ENCODE measurements at regions not wholly inside any gene's neighbourhood (a gene's known extent, or its start where the extent isn't known, plus 50 kb on each side); places are given as distances from the start of the nearest gene placed in this dataset.
A peak's percentile ranks its signal among the peaks of the same experiment; 100 is the strongest.

DNA sequence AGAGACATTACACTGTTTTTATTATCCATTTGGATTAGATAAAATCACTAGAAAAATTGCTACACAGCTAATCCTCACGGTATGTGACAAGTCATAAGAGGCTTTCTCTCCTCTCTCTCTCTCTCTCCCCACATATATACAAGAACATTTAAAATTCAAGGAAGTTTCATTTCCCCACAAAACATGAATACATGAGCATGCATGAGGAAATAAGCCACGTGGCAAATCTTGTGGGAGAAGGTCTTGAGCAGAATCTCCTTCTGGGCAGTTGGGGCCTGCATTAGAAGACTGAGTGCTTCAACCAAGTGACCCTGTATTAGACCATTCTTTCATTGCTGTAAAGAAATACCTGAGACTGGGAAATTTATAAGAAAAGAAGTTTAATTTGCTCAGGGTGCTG, 1313.1 kb downstream of the MRPL39 start:
- DNase-seq: no peak

DNA sequence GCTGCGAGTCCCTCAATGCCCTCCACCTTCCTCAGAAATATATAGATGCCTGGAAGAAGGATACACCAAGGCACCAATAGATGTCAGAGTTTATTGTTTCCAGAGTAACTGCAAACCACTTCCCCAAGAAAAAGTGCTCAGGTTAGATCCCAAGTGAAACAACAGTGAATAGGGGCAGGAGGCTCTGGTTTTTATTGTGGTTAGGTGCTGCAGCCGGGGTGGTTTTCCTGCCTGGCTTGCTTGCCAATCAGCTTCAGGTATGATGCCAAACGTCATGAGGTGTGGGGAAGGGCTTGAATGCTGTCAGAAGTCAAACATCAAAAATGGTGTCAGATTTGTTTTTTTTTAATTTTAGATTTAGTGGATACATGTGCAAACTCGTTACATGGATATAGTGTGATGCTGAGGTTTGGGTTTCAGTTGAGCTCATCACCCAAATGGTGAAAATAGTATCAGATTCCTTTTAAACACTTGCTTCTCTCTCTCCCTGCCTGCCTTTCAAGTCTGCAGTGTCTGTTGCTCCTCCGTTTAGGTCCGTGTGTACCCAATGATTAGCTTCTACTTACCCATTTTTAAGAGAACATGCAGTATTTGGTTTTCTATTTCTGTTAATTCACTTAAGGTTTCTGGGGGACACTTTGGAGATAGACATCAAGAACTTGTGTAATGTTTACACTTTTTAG, 1317.0 kb downstream of the MRPL39 start:
- DNase-seq: no peak

DNA sequence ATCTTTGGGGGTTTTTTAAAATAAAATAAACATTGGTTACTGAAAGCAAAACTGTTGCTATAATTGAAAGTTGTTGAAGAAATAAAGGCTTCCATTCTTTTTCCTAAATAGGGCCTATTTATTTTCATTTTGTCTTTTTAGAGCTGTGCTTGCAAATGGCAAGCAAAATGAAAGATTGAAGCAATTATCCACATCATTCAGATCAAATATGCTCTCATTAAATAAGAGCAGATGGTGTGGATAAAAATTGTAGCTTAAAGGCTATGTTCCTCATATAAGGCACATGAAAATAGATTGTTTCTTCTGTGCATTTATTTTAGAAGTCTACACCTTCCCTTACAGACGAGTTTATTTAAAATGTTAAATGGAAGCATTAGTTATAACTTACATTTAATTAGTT, 1317.7 kb downstream of the MRPL39 start:
- DNase-seq: no peak

DNA sequence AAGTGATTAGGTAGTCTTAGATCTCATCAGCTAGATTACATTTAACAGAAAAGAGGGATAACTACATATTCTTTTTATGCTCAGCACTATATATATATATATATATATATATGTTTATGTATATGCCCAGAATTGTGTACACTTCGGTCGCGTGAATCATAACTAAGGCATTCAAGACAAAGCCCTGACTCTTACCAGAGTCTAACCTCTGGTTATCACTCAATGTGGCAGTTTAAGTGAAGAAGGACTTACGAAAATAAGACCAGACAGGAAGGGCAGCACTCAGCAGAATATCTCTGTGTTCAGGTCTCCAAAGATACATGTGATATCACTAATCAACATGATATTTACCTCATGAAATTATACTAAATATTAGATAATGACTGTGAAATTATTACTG, 1326.7 kb downstream of the MRPL39 start:
- no peak for DNase-seq

DNA sequence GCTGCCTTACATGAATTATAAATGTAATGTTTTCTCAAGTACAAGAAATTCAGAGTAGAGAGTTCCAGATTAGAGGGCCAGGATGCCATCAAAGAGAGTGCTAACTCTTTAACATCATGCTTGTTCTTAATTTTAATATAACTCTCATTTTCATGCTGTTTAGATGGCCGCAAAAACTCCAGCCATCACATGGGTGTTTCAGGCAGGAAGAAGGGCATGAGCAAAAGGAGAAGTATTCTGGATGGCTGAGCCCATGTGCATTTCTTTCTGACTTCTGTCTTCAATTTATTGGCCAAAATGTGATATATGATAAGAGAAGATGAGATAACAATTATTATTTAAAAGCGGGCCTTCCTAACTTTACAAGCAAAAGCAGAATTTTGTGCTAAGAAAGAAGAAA, 1328.6 kb downstream of the MRPL39 start:
- DNase-seq: no peak

DNA sequence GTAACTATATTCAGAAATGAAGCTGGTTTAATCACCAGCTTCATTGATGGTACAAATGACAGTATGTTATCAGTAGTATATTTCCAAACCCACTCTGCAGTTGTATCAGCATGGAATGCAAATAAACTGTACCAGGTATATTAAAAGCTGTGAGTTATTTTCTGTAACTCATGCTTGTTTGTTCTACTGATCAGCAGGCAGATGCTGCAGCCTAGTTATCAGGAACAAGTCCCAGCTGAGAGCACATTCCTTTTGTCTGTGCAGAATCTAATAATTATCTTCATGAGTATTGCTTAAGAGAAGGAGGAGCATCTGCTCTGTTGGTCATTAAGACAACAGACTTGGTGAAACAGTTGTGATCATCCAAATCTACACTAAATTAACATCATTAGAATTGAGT, 1331.1 kb downstream of the MRPL39 start:
- no peak for DNase-seq

DNA sequence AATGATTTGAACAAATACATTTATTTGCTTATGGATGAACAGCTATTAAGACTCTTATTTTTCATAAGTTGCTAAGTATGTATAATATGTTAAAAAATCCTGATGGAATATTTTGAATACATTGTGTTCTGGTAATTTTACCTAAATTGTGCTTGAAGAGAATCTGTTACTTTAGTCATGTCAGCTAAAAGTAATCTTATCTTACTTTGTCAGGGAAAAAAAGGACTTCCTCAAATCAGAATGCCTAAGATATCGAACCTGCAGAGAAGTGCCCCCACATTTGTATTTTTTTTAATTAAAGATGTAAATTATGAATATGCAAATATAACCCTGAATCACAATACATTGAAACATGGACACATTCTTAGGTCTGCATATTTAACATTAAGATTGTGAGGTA, 1331.7 kb downstream of the MRPL39 start:
- DNase-seq: no peak

DNA sequence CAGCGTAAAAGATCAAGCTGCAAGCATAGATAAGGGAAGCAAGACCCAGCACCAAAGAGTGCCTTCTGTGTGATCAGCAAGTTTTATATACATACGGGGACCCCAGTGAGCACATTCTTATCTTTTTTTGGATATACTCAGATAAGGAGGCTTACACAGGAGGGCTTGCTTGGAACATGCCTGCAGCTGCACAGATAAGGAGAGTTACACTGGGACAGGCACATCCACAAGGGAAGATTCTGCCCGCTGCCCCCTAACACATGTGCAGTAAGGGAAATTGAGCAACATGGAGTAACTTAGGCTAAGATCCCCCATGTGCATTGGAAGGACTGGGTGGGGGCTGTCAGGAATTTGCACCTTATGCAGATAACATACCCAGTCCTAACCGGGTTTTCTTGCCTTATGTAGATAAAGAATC, 1334.8 kb downstream of the MRPL39 start:
- DNase-seq: no peak

DNA sequence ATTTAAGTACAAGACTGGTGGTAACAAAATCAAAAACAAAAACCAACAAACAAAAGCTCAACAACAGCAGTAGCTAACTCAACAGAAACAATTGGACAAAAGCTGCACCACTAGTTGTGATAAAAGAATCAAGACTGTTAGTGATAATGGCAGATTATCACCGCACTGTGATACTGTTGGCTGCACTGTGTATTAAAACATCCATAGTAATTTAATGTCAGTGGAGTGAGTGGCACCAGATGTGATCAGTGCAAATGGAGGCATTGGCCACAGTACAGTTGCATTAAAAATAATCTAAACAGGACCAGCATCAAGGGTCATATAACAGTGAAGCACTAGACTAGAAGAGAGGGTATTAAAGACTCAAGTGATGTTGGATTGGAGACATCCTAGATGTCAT, 1341.3 kb downstream of the MRPL39 start:
- DNase-seq: no peak

DNA sequence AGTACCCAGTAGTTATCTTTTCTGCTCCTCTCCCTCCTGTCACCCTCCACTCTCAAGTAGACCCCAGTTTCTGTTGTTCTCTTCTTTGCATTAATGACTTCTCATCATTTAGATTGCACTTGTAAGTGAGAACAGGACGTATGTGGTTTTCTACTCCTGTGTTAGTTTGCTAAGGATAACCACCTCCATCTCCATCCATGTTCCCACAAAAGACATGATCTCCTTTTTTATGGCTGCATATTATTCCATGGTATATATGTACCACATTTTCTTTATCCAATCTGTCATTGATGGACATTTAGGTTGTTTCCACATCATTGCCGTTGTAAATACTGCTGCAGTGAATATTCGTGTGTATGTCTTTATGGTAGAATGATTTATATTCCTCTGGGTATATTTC, 1346.5 kb downstream of the MRPL39 start:
- no peak for DNase-seq

DNA sequence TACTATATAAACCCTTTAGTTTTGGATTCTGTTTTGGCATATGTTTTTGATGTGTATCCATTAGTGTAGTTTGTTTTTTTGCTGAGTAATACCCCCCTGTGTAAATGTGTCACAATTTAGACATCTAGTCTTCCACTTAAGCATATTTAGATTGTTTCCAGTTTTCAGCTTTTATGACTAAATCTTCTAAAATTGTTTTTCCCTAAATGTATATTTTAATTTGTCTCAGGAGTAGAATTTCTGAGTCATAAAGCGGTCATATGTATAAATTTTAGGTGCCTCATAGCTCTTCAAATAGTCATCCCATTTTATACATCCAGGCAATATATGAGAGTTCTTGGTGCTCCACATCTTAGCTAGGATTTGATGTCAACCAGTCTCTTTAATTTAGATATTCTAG, 1348.0 kb downstream of the MRPL39 start:
- DNase-seq: no peak

DNA sequence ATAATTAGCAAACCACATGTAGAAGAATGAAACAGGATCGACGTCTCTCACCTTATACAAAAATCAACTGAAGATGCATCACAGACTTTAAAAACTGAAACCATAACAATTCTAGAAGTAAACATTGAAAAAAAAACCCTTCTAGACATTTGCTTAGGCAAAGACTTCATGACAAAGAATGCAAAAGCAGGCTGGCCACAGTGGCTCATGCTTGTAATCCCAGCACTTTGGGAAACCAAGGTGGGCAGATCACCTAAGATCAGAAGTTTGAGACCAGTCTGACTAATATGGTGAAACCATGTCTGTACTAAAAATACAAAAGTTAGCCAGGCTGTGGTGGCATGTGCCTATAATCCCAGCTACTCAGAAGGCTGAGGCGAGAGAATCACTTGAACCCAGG, 1351.7 kb downstream of the MRPL39 start:
- DNase-seq: no peak

DNA sequence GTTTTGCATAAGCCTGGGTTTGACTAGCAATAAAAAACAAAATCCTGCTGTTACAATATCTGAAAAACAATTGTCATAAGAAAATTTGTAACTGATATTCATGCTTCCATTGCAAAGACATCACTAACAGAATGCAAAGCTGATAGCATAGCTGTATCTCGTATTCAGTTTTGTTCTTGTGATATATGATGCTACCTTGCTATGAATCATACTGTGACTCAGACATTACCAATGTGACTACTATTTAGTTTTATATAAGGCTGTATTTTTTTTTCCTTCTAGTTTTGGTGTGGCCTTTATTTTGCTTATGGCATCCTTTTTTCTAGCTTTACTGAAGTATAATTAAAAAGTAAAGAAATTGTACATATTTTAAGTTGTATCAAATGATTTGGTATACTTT, 1381.8 kb downstream of the MRPL39 start:
- peak; percentile 27 for DNase-seq

DNA sequence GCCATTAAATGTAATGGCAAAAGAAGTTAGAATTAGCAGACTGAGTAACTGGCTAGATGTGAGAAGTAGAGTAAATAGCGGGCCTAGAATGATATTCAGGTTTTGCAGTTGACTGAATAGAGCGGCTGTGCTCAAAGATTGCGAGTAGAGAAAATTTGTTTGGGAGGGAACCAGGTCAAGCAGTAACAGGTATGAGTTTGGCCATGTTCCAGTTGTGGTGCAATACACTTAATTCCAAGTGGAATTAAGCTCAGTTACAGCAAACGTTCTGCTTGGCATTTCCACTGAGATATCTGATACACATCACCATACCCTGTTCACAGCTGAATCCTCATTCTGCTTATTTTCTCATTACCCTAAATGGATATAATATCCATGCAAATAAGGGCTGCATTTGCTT, 1382.9 kb downstream of the MRPL39 start:
- no peak for DNase-seq

DNA sequence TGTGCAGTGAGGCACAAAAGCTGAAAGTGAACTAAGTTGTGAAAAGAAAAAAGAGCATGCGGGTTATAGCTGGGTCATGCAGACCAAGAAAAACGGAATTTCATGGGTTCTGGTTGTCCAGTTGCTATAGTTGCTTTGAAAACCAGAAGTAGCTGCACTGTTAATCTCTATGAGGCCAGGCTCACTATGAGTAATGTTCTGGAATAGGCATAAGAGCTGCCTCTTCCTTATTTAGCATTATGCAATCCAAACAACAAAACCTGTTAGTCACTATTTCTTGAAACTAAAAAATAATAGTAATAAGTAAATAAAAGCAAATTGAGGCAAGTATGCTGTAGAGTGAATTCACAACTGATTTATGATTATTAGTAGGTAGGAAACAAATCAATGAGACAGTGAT, 1383.7 kb downstream of the MRPL39 start:
- DNase-seq: no peak

DNA sequence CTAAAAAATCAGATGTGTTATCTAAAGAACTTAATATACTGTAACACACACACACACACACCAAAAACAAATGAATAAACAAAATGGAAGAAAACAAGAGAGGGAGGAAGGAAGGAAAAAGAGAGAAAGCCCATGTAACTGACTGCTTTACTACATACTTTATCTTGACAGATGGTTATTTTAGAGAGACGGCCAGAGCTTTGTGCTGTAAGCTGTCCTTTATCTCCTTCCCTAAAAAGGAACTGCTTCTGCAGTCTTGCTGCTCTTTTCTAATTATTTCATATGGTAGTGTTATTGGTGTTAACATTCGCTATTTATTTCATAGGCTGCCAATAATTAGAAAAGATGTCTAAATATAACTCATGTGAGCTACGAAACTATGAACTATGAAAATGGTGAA, 1384.6 kb downstream of the MRPL39 start:
- no peak for DNase-seq

DNA sequence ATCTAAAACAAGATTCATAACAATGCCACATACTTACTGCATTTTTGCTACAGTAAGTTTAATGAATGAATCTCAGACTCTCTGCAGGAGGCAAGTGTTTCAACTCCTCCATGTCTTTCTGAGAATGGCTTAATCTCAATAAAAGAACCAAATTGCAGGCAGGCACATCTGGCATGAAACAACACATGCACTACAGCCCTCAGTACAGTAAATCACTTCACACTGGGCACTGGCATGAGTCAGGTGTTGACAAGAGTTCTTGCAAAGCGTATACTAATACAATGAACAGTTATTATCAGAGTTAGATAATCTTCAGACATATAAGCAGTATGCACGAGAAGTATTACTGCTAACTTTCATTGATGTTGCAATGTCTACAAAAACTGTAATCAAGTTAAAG, 1386.8 kb downstream of the MRPL39 start:
- no peak for DNase-seq

DNA sequence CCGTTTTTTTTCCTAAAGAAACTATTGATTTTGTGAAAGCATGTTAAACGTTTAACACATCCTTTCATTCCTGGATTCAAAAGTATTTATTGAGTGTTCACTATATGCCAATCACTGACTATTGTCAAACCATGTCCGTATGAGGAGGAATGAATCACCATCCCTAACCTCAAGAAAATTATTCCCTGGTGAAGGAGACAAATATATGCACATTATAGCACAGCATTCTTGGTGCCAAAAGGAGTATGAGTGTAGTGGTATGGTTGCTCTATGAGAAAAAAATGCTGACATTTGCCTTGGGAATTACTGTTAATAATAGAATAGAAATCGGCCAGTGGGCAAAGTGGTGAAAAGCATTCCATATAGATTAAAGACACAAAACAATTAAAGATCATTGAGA, 1390.1 kb downstream of the MRPL39 start:
- DNase-seq: no peak

DNA sequence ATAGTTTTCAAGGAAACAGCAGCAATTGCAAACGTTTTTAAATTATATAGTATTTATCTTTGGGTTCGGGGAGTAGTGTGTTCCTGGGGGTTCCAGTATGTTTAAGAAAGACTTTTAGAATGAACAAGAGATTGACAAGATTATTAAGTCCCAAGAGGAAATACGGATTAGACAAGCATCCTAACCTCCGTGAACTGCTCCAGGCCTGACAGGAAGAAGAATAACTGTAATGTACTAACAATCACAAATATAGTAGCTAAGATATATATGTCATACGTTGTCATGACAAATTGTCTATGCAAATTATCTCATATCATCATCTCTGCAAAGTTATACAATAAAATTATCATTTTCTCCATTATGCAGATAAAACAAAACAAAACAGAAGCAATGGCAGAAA, 1397.2 kb downstream of the MRPL39 start:
- no peak for DNase-seq

DNA sequence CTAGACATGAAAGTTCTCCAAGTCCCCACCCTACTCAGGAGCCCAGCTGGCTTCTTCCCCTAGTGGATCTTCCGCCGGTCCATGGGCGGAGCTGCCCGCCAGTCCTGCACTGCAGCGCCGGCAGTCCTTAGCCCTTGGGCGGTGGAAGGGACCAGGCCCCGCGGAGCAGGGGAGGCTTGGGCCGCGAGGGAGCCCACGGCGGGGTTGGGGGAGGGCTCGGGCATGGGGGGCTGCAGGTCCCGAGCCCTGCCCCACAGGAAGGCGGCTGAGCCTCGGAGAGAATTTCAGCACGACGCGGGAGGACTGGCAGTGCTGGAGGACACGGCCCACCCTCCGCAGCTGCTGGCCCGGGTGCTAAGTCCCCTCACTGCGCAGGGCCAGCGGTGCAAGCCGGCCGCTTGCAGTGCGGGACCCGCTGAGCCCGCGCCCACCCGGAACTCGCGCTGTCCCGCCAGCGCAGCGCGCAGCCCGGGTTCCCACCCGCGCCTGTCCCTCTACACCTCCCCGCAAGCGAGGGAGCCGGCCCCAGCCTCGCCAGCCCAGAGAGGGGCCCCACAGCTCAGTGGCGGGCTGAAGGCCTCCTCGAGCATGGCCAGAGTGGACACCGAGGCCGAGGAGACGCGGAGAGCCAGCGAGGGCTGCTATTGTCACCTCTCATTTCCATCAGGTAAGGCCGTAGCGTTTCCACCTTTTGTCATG, 1398.6 kb downstream of the MRPL39 start:
- no peak for DNase-seq

DNA sequence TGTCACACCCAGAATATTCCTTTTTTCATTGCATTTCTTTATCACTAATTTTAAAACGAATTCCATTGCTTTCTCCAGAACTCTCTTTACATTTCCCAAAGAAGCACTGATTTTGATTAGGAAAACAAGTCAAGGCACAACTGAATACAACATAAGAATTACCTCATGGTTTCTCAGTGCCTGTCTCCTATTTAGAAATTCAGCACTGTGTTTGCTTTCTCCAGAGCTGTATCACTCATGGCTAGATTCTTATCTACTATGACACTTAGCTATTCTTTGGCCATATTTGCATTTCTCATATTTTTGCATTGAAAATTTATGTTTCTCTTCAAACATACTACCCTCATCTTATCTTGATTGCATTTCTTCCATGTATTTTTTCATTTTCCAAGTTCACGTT, 1402.0 kb downstream of the MRPL39 start:
- no peak for DNase-seq

DNA sequence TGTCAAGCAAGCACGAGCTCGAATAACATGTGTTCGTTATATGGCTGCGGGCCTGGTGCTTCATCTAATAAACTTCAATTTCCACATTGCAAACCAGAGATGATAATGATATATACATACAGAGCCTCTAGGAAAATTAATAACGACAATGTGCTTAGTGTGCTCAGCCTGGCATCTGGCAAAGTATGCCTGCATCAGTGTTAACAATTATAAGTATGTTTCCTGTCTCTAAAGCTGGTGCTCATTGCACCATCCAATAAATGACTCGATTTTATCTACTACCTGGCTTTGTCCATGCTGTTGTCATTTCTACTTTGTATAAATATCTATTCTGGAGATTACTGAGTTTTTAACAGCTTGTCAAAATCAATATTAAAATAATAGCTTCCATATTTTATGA, 1402.6 kb downstream of the MRPL39 start:
- DNase-seq: no peak

DNA sequence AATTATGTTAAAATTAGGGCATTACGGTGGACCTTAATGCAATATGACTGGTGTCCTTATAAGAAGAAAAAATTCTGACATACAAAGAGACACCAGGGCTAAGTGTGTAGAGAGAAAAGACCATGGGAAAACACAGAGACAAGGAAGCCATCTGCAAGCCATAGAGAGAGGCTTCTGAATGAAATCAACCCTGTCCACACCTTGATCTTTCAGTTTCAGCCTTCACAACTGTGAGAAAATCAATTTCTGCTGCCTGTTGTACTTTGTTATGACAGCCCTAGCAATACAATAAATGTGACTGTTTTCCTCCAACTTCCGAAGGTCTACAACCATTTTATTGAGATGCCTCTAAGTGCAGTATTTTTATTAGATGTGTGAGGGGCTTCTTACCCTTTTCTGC, 1407.2 kb downstream of the MRPL39 start:
- no peak for DNase-seq

DNA sequence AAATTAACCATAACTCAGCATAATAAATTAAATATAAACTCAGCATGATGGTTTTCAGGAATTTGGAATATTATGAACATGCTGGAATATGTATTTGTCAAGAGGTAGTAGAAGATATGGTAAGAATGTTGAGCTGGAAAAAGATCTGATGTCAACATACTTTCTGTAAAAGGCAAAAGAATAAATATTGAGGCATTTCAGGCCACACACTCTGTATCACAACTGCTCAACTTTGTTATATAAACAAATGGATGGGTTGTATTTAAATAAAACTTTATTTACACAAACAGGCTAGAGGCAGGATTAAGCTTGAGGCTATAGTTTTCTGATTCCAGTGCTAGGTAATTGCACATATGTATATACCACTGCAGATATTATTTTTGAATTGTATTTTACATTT, 1409.4 kb downstream of the MRPL39 start:
- no peak for DNase-seq

DNA sequence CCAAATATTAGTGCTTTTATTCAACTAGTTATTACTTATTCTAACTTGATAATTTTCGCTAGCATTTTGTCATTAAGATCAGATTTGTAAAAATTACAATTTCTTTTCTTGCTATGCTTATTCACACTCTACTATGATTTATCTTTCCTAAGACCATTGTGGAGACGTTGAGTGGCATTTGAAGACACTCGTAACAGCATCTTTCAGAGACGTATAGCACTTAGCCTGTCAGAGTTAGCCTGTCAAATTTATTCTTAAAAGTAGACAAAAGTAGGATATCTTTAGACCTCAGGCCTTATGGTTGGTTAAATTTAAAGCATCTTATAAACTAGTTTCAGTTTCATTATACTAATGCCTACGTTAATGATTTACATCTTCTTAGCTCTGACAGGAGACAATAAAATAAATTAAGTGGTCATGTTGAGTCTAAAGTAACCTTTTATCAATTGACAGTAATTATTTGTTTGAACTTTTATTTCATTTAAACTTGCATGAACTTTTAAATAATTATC, 1410.1 kb downstream of the MRPL39 start:
- no peak for DNase-seq

Data from DMS53 (cell line).